IMR-90 (cell line): ENCODE measurements at regions not wholly inside any gene's neighbourhood (a gene's known extent, or its start where the extent isn't known, plus 50 kb on each side); places are given as distances from the start of the nearest gene placed in this dataset.

ENCODE experiments used
- ATAC-seq: fragments of 200-7000 bp; cut with Tn5 transposase; 2 replicates; pipeline ENCODE4 v1.9.1; 2020; ENCODE audit warnings: low read depth, mild to moderate bottlenecking, moderate library complexity
- BruUV-seq: library from RNA; stranded (reverse); fragments of 400-500 nt; replicated peaks from 2 replicates; lab custom pipeline; 2021; lab: Mats Ljungman, UMichigan
- CTCF ChIA-PET: fragments of 300-600 bp; formaldehyde crosslinking; extraction: SDS; loops from one replicate; lab custom pipeline; 2021; ENCODE audit warnings: antibody characterized with exemption; lab: Yijun Ruan, JAX
- POLR2A ChIA-PET: fragments of 300-600 bp; sonication (Branson Sonifier 250); formaldehyde crosslinking; loops from one replicate; lab custom pipeline; 2022; ENCODE audit warnings: antibody characterized with exemption; ENCODE audit not compliant: unreplicated experiment; lab: Charles Lee
- DNase-seq: peaks from one replicate; pipeline ENCODE4 v3.0.0; 2013
- H2AFZ ChIP-seq: replicated peaks from 2 replicates; pipeline ENCODE3; 2013; ENCODE audit warnings: low read length, mild to moderate bottlenecking; ENCODE audit not compliant: poor library complexity
- H2AK5ac ChIP-seq: 2 replicates; pipeline ENCODE4 v1.6.1; 2013; ENCODE audit warnings: low read depth, low read length, inconsistent platforms
- H2AK9ac ChIP-seq: replicated peaks from 2 replicates; pipeline ENCODE3; 2013; ENCODE audit warnings: mild to moderate bottlenecking, low read depth, low read length, moderate library complexity; ENCODE audit not compliant: poor library complexity
- H2BK120ac ChIP-seq: 2 replicates; pipeline ENCODE4 v1.6.1; 2013; ENCODE audit warnings: low read depth, low read length, inconsistent platforms
- H2BK15ac ChIP-seq: 3 replicates; pipeline ENCODE4 v1.6.1; 2013; ENCODE audit warnings: low read depth, low read length, inconsistent platforms
- H2BK20ac ChIP-seq: 2 replicates; pipeline ENCODE4 v1.6.1; 2013; ENCODE audit warnings: low read depth, mild to moderate bottlenecking, inconsistent platforms, low read length, moderate library complexity
- H2BK5ac ChIP-seq: 2 replicates; pipeline ENCODE4 v1.6.1; 2013; ENCODE audit warnings: mild to moderate bottlenecking, low read depth, low read length, inconsistent platforms; ENCODE audit not compliant: poor library complexity, severe bottlenecking
- H3K14ac ChIP-seq: replicated peaks from 2 replicates; pipeline ENCODE4 v1.6.1; 2013; ENCODE audit warnings: low read depth, low read length, inconsistent platforms
- H3K18ac ChIP-seq: 2 replicates; pipeline ENCODE4 v1.6.1; 2013; ENCODE audit warnings: low read depth, low read length, control low read depth
- H3K23ac ChIP-seq: 2 replicates; pipeline ENCODE4 v1.6.1; 2013; ENCODE audit warnings: low read depth, low read length, inconsistent platforms
- H3K27ac ChIP-seq: 2 replicates; pipeline ENCODE4 v1.5.1; 2013; ENCODE audit warnings: mild to moderate bottlenecking, control low read depth, low read length; ENCODE audit not compliant: insufficient read depth
- H3K27me3 ChIP-seq: 2 replicates; pipeline ENCODE4 v1.6.1; 2013; ENCODE audit warnings: low read length; ENCODE audit not compliant: control insufficient read depth, insufficient read depth
- H3K36me3 ChIP-seq: 2 replicates; pipeline ENCODE4 v1.6.1; 2013; ENCODE audit warnings: low read length, mixed read lengths; ENCODE audit not compliant: control insufficient read depth, insufficient read depth
- H3K4ac ChIP-seq: 2 replicates; pipeline ENCODE4 v1.6.1; 2013; ENCODE audit warnings: low read depth, low read length, inconsistent platforms
- H3K4me1 ChIP-seq: 2 replicates; pipeline ENCODE4 v1.6.1; 2013; ENCODE audit warnings: low read length, mixed read lengths; ENCODE audit not compliant: control insufficient read depth, insufficient read depth
- H3K4me2 ChIP-seq: 2 replicates; pipeline ENCODE4 v1.6.1; 2013; ENCODE audit warnings: low read depth, mild to moderate bottlenecking, control low read depth, low read length, moderate library complexity
- H3K4me3 ChIP-seq: 2 replicates; pipeline ENCODE4 v1.5.1; 2013; ENCODE audit warnings: low read depth, mild to moderate bottlenecking, control low read depth, low read length, moderate library complexity; ENCODE audit not compliant: insufficient read depth
- H3K56ac ChIP-seq: 2 replicates; pipeline ENCODE4 v1.6.1; 2013; ENCODE audit warnings: low read length, inconsistent platforms; ENCODE audit not compliant: insufficient read depth; ENCODE audit errors: extremely low read depth
- H3K79me1 ChIP-seq, 2 experiments: 2 replicates each; pipeline ENCODE4 v1.6.1; 2013; ENCODE audit warnings: low read length in 2 of 2, inconsistent platforms in 1 of 2, low read depth in 1 of 2
- H3K9ac ChIP-seq: 2 replicates; pipeline ENCODE4 v1.6.1; 2013; ENCODE audit warnings: low read depth, low read length, control low read depth
- H3K9me1 ChIP-seq: 2 replicates; pipeline ENCODE4 v1.6.1; 2013; ENCODE audit warnings: low read length, inconsistent platforms; ENCODE audit not compliant: insufficient read depth
- H3K9me3 ChIP-seq: 2 replicates; pipeline ENCODE4 v1.6.1; 2013; ENCODE audit warnings: low read length; ENCODE audit not compliant: control insufficient read depth, insufficient read depth
- H4K20me1 ChIP-seq: 2 replicates; pipeline ENCODE4 v1.6.1; 2013; ENCODE audit warnings: low read length, inconsistent platforms; ENCODE audit not compliant: insufficient read depth
- H4K5ac ChIP-seq: 2 replicates; pipeline ENCODE4 v1.6.1; 2013; ENCODE audit warnings: mild to moderate bottlenecking, low read depth, low read length, control low read depth
- H4K8ac ChIP-seq, 2 experiments: 2 replicates each; pipeline ENCODE4 v1.6.1; 2013; ENCODE audit warnings: low read depth in 2 of 2, low read length in 2 of 2, control low read depth in 1 of 2, inconsistent platforms in 1 of 2
- H4K91ac ChIP-seq: 2 replicates; pipeline ENCODE4 v1.6.1; 2013; ENCODE audit warnings: low read depth, low read length, inconsistent platforms; ENCODE audit not compliant: insufficient read depth
- BHLHE40 ChIP-seq: fragments of 150-350 bp; IDR thresholded peaks from 2 replicates; pipeline ENCODE4 v1.6.1; 2016; ENCODE audit warnings: mild to moderate bottlenecking, low read depth, low read length
- CEBPB ChIP-seq: IDR thresholded peaks from 2 replicates; pipeline ENCODE4 v1.6.1; 2012; ENCODE audit warnings: low read depth, low read length, improper control_type of control experiment
- CHD1 ChIP-seq: IDR thresholded peaks from 2 replicates; pipeline ENCODE4 v1.6.1; 2012; ENCODE audit warnings: low read depth, low read length, improper control_type of control experiment
- FOS ChIP-seq: fragments of 150-350 bp; IDR thresholded peaks from 2 replicates; pipeline ENCODE4 v1.6.1; 2016; ENCODE audit warnings: low read depth, low read length
- MAFK ChIP-seq: IDR thresholded peaks from 2 replicates; pipeline ENCODE4 v1.6.1; 2012; ENCODE audit warnings: low read depth, low read length, improper control_type of control experiment
- MAZ ChIP-seq: IDR thresholded peaks from 2 replicates; pipeline ENCODE4 v1.6.1; 2012; ENCODE audit warnings: low read depth, mild to moderate bottlenecking, low read length, improper control_type of control experiment, moderate library complexity, borderline replicate concordance
- MXI1 ChIP-seq: IDR thresholded peaks from 2 replicates; pipeline ENCODE4 v1.6.1; 2012; ENCODE audit warnings: low read depth, mild to moderate bottlenecking, low read length, moderate library complexity, borderline replicate concordance
- NFE2L2 ChIP-seq: fragments of 150-350 bp; IDR thresholded peaks from 2 replicates; pipeline ENCODE4 v1.6.1; 2016; ENCODE audit warnings: low read depth, mild to moderate bottlenecking, low read length
- RAD21 ChIP-seq: IDR thresholded peaks from 2 replicates; pipeline ENCODE4 v1.6.1; 2012; ENCODE audit warnings: low read length, improper control_type of control experiment
- RCOR1 ChIP-seq: IDR thresholded peaks from 2 replicates; pipeline ENCODE4 v1.6.1; 2012; ENCODE audit warnings: mild to moderate bottlenecking, low read length, improper control_type of control experiment; ENCODE audit not compliant: insufficient replicate concordance
- RFX5 ChIP-seq: IDR thresholded peaks from 2 replicates; pipeline ENCODE4 v1.8.0; 2012; ENCODE audit warnings: low read depth, mild to moderate bottlenecking, low read length, moderate library complexity
- SMC3 ChIP-seq: fragments of 150-350 bp; IDR thresholded peaks from 2 replicates; pipeline ENCODE4 v1.6.1; 2016; ENCODE audit warnings: low read depth, mild to moderate bottlenecking, antibody characterized with exemption, low read length, moderate library complexity
- WGBS, 2 experiments: methylation state at CpG; one replicate each; pipeline versions ENCODE4 v1.1.5 to v1.1.7; 2013; ENCODE audit warnings: missing lambda C conversion rate in 2 of 2; ENCODE audit not compliant: insufficient read length in 1 of 2; ENCODE audit errors: extremely low coverage in 2 of 2; 5-methylcytosine and 5-hydroxymethylcytosine counted together
- dilution Hi-C: fragments of 300-500 bp; cut with HindIII; formaldehyde crosslinking; loops from one replicate; pipeline ENCODE4 v1.14.3; 2018; ENCODE audit warnings: low sequenced_read_pairs; ENCODE audit not compliant: unreplicated experiment
- in situ Hi-C: fragments of 300-500 bp; cut with MboI; formaldehyde crosslinking; loops from 3 replicates; pipeline ENCODE4 v1.14.3; 2019; ENCODE audit warnings: low sequenced_read_pairs, inconsistent platforms, mixed read lengths
- intact Hi-C: fragments of 100-400 bp; cut with micrococcal nuclease; formaldehyde crosslinking; loops from 2 replicates; pipeline ENCODE4 v1.10.0; 2022
- TF ChIP-seq, protein P1 (sequence below): fragments of 150-350 bp; IDR thresholded peaks from 2 replicates; pipeline ENCODE4 v1.6.1; 2017; ENCODE audit warnings: mild to moderate bottlenecking, antibody characterized with exemption, low read length, low read depth
- TF ChIP-seq, protein P2 (sequence below): fragments of 150-350 bp; IDR thresholded peaks from 2 replicates; pipeline ENCODE4 v1.6.1; 2016; ENCODE audit warnings: low read depth, mild to moderate bottlenecking, low read length, moderate library complexity, borderline replicate concordance
- TF ChIP-seq, protein P3 (sequence below): conservative IDR thresholded peaks from 2 replicates; pipeline ENCODE4 v1.5.1; 2012; ENCODE audit warnings: mild to moderate bottlenecking, low read depth, low read length, improper control_type of control experiment

DNA sequence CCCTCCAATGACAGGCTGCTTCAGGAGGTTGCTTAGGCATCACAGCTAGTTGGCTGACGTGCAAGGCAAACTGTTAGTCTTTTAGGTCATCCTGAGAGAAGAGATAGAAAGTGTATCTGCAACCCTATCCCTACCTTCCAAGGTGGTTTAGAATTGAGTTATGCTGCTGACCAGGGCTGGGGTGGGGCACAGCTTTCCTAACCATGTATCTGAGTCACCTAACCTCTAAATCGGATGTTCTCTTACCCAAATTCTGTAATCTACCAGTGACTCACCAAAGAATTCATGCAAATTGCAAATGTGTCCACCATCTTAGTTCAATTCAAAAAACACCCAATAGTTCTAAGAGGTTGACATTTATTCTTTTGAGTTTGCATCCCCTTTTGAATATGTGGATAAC is 107.2 kb upstream of the DYNLRB2 start:
- H2AFZ ChIP-seq, result no peak overlapping the region
- H3K4ac ChIP-seq, result no peak overlapping the region
- intact Hi-C loops (no loop called here), dilution Hi-C loops (no loop called here), in situ Hi-C loops (no loop called here)
- 0 out of 2 replicates have a peak, but pooled peaks cover 2% of the 10 kb centered on the region for H3K9me3 ChIP-seq
- no peak overlapping the region for H3K23ac ChIP-seq
- no peak overlapping the region for H2BK20ac ChIP-seq
- H2BK15ac ChIP-seq, result no peak overlapping the region
- TF ChIP-seq, protein P1, sequence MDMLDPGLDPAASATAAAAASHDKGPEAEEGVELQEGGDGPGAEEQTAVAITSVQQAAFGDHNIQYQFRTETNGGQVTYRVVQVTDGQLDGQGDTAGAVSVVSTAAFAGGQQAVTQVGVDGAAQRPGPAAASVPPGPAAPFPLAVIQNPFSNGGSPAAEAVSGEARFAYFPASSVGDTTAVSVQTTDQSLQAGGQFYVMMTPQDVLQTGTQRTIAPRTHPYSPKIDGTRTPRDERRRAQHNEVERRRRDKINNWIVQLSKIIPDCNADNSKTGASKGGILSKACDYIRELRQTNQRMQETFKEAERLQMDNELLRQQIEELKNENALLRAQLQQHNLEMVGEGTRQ, result no peak
- TF ChIP-seq MAZ, result no peak
- no peak for TF ChIP-seq FOS
- TF ChIP-seq MXI1, result no peak
- no peak for TF ChIP-seq SMC3
- TF ChIP-seq RAD21, result no peak
- TF ChIP-seq CEBPB, result no peak
- no peak for TF ChIP-seq NFE2L2
- no peak for TF ChIP-seq MAFK
- TF ChIP-seq RCOR1, result no peak
- TF ChIP-seq, protein P2, sequence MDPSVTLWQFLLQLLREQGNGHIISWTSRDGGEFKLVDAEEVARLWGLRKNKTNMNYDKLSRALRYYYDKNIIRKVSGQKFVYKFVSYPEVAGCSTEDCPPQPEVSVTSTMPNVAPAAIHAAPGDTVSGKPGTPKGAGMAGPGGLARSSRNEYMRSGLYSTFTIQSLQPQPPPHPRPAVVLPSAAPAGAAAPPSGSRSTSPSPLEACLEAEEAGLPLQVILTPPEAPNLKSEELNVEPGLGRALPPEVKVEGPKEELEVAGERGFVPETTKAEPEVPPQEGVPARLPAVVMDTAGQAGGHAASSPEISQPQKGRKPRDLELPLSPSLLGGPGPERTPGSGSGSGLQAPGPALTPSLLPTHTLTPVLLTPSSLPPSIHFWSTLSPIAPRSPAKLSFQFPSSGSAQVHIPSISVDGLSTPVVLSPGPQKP, result no peak
- TF ChIP-seq RFX5, result no peak
- no peak for TF ChIP-seq BHLHE40
- no peak for TF ChIP-seq CHD1
- TF ChIP-seq, protein P3, sequence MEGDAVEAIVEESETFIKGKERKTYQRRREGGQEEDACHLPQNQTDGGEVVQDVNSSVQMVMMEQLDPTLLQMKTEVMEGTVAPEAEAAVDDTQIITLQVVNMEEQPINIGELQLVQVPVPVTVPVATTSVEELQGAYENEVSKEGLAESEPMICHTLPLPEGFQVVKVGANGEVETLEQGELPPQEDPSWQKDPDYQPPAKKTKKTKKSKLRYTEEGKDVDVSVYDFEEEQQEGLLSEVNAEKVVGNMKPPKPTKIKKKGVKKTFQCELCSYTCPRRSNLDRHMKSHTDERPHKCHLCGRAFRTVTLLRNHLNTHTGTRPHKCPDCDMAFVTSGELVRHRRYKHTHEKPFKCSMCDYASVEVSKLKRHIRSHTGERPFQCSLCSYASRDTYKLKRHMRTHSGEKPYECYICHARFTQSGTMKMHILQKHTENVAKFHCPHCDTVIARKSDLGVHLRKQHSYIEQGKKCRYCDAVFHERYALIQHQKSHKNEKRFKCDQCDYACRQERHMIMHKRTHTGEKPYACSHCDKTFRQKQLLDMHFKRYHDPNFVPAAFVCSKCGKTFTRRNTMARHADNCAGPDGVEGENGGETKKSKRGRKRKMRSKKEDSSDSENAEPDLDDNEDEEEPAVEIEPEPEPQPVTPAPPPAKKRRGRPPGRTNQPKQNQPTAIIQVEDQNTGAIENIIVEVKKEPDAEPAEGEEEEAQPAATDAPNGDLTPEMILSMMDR, result no peak
- H3K79me1 ChIP-seq, result no peaks in the 10 kb centered on the region
- no peaks in the 10 kb centered on the region for H3K27me3 ChIP-seq
- no TSS peak for BruUV-seq
- H3K14ac ChIP-seq, result no peak overlapping the region
- H3K18ac ChIP-seq, result no peak overlapping the region
- no peak overlapping the region for H3K4me2 ChIP-seq
- WGBS, 2 experiments, result no CpG with 5 or more reads among the region's 2 CpGs
- H4K5ac ChIP-seq, result no peak overlapping the region
- POLR2A ChIA-PET, result no interaction called here
- H2AK5ac ChIP-seq, result no peak overlapping the region
- H3K4me3 ChIP-seq, result no peak overlapping the region
- no peak overlapping the region for H2AK9ac ChIP-seq
- no peaks in the 10 kb centered on the region for H4K20me1 ChIP-seq
- H4K8ac ChIP-seq, result no peak overlapping the region
- CTCF ChIA-PET, result no interaction called here
- H3K9me1 ChIP-seq, result no peaks in the 10 kb centered on the region
- no peak overlapping the region for H3K9ac ChIP-seq
- no peak overlapping the region for H4K91ac ChIP-seq
- DNase-seq (no peak), ATAC-seq (no peak)
- no peaks in the 10 kb centered on the region for H3K4me1 ChIP-seq
- H2BK120ac ChIP-seq, result no peak overlapping the region
- H3K27ac ChIP-seq, result no peak overlapping the region
- no peak overlapping the region for H3K56ac ChIP-seq
- no peak overlapping the region for H2BK5ac ChIP-seq
- H3K36me3 ChIP-seq, result no peaks in the 10 kb centered on the region
